ENCODE measurements at regions not wholly inside any gene's neighbourhood (a gene's known extent, or its start where the extent isn't known, plus 50 kb on each side); places are given as distances from the start of the nearest gene placed in this dataset.
A peak's percentile ranks its signal among the peaks of the same experiment; 100 is the strongest.
"Not testable (repeated sequence)": the region's sequence is repeated elsewhere in the genome, so short reads cannot be mapped to it uniquely, and the experiment has no call there.

DNA sequence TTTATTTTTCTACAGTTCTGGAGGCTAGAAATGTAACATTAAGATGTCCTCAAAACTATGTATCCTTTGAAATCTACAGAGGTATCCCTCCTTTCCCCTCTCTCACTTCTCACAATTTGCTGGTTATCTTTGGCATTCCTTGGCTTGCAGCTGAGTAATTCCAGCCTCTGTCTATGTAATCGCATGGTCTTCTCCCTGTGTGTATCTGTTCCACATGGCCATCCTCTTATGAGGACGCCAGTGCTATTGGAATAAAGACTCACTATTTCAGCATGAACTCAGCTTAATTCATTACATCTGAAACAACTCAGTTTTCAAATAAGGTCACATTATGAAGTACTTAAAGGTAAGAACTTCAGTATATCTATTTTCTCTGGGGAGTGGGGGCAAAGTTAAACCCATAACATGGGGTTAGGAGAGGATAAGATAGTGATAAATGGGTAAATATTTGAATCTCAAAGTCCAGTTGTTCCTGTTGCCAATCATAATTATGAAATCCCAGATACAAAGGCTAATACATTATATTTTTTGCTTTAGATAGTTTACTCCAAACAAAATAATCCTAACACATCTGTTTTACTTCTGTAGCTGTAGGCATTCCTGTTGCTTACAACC is 1290.8 kb downstream of the NCAM2 start:
- no peak for DNase-seq (ENCODE audit: low read depth)

DNA sequence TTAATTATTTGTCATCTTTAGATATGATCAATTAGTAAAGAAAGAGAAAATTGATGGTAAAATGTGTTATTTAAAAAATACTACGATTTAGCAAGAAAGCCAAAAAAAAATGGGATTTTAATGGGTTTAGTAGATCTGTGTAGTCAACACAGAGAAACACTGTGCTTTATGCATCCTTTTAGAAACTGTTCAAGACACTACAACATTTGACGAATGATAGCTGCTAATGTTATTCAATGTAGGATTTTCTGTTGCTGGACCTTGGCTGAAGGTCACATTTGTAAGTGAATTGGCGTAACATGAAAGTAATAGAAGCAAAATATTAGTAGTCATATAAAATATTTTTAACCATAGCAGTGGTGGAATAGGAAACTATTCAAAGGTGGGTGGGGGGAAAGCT is 1293.9 kb downstream of the NCAM2 start:
- no peak for DNase-seq (ENCODE audit: low read depth)

DNA sequence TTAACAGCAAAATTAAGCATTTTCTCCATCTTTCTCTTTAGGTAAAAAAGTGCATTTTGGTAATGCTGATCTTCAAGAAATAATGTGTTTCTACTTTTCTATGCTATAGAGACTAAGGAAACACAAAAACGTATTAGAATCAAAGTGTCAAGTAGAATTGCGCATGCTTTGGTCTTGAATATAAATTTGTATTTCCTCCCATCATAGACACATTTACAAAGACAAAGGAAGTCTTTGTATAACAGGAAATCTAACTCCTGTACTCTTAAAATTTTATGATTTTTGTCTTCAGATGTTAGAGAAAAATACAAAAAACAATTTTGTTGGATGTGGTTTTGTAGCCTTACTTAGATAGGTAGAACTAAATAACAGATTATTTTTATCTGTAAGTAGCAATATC is 1299.4 kb downstream of the NCAM2 start:
- DNase-seq (ENCODE audit: low read depth) = no peak

DNA sequence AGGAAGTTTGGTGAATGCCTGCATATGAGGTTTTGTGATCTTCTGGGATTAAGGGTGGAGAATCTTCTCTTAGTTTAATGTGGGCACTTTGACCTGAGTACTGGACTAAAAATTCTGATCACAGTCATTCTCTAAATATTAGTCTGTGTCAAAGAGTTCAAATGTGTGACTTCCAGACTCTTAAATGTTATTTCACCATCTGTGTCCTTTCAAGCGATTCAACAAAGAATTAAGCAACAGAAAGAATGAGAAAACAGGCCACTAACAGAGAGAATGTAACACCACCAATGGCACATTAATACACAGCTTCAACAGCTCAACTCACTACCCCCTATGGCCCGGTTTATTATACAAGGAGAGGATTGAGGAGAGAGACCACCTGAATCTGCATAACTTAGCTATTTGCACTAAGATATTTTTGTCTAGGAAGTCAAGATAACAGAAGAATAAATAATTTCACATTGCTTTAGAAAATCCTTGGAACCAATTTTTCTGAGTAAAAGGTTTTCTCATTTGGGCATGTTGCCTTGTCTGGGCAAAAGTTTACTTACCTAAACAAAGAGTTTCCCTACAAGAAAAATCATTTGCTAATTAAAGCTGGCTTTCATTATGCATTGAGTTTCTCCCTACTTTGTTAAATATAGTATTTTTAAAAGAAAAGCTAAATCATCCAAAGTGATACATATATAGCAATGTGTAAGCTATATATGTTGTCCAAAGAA is 1313.7 kb downstream of the NCAM2 start:
- DNase-seq (ENCODE audit: low read depth) = no peak

GRCh38 chr21:22314963-22315362 is 1316.8 kb downstream of the NCAM2 start:
- DNase-seq (ENCODE audit: low read depth) = no peak

- DNase-seq (ENCODE audit: low read depth) = no peak
Observed at GRCh38 chr21:22319435-22319834, 1321.2 kb downstream of the NCAM2 start.

- DNase-seq (ENCODE audit: low read depth) = no peak
Observed at GRCh38 chr21:22342889-22343288, 1344.7 kb downstream of the NCAM2 start.

DNA sequence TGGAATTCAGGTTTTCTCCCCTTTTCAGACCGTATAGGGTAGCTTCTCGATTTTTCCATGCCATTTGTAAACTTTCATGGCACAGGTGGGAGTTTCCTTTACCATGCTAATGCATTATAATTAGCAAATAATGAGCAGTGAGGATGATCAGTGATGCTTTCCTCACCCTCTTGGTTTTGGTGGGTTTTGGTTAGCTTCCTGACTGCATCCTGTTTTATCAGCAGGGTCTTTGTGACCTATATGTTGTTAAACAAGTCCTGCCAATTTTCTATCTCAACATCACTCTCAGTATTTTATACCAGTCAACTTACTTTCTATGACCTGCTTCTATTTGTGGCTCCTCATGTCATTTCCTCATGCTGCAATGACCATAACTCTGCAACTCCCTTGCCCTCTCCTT is 1345.1 kb downstream of the NCAM2 start:
- DNase-seq (ENCODE audit: low read depth) = no peak

DNA sequence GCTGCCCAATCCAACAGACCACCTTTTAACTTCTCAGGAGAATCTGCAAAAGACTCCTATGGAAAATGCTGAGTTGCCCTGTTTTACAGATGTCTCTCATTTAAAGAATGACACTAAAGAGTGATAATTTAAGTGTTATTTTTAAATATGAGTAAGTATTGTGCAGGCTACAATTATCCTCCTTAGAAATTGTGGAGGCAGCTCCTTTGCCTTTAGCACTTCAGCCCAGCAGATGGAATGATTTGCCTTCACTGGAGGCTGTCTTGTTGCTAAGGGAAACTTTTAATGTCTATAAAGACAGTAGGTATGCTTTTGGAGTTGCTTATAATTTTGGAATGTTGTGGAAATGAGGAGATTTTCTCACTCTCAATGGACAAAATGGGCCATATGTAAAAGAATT is 1345.5 kb downstream of the NCAM2 start:
- no peak for DNase-seq (ENCODE audit: low read depth)

- no peak for DNase-seq (ENCODE audit: low read depth)
Observed at GRCh38 chr21:22345624-22346023, 1347.4 kb downstream of the NCAM2 start.

GRCh38 chr21:22346576-22346975 is 1348.4 kb downstream of the NCAM2 start:
- DNase-seq (ENCODE audit: low read depth) = no peak

GRCh38 chr21:22351076-22351475 is 1352.9 kb downstream of the NCAM2 start:
- peak; percentile 36 for DNase-seq (ENCODE audit: low read depth)

GRCh38 chr21:22352088-22352487 is 1353.9 kb downstream of the NCAM2 start:
- DNase-seq (ENCODE audit: low read depth) = peak; percentile 40

DNA sequence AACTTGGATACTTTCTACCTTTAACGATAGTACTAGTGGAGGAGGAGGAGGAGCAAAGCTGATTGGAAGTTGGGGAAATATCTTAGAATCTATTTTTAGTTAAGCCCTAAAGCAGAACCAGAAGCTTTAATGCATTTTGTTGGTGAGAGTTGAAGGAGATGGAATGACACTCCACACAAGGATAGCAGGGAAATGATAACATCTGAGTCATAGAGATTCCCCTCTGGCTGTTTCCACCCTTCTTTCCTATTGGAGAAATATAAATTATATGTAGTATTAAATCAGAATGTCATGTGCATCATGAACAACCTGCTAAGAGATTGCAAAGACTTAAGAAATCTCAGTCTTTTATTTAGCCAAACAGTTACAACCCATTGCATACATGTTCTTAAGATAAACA is 1357.7 kb downstream of the NCAM2 start:
- DNase-seq (ENCODE audit: low read depth) = peak; percentile 15

- no peak for DNase-seq (ENCODE audit: low read depth)
Observed at GRCh38 chr21:22356663-22357062, 1358.5 kb downstream of the NCAM2 start.

GRCh38 chr21:22359599-22359998 is 1361.4 kb downstream of the NCAM2 start:
- not testable (repeated sequence) for DNase-seq (ENCODE audit: low read depth)

DNA sequence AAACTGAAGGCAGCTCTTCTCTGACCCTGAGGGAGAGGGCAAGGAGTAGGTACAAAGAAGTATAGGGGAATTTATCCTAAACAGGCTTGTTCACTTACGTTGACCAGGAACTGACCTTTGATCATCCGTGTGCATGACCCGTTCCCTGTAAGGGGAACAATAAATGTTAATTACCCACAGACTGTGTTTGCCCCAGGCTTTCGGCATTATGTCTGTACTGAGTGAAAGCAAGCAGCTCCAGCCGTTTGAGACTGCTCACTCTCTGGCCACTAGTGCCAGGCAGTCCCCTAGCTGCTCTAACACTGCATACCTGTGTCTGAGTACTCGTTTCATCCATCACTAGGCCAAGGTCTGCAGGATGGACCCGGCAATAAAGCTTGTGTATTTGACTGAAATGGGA is 1365.3 kb downstream of the NCAM2 start:
- DNase-seq (ENCODE audit: low read depth) = no peak

- DNase-seq (ENCODE audit: low read depth) = no peak
Observed at GRCh38 chr21:22364163-22364562, 1366.0 kb downstream of the NCAM2 start.

GRCh38 chr21:22374218-22374969 is 1376.2 kb downstream of the NCAM2 start:
- DNase-seq (ENCODE audit: low read depth) = no peak

- DNase-seq (ENCODE audit: low read depth) = not testable (repeated sequence)
Observed at GRCh38 chr21:22377795-22378194, 1379.6 kb downstream of the NCAM2 start.

GRCh38 chr21:22393324-22393723 is 1395.1 kb downstream of the NCAM2 start:
- DNase-seq (ENCODE audit: low read depth) = no peak

DNA sequence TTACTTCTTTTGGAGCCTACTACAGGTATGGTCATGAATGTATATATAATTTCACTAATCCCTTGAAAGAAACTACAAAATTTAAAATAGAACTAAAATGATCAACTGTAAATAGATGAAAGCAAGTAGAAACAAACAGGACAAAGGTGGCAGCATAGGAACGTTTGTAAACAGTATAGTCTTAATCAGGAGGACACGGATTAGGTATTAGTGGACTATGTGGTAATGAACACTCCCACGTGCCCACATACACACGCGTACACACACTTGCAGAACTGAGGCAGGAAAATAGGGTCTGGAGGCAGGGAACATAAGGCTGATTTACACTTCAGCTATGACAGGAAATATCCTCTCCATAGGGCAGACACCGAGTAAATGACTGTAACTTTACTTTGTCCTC is 1397.8 kb downstream of the NCAM2 start:
- no peak for DNase-seq (ENCODE audit: low read depth)
